Activated CD4-positive, alpha-beta T cell treated with anti-CD3 and anti-CD28 coated beads for 36 hours (primary cell): ENCODE measurements at regions not wholly inside any gene's neighbourhood (a gene's known extent, or its start where the extent isn't known, plus 50 kb on each side); places are given as distances from the start of the nearest gene placed in this dataset.

ENCODE experiments used
- ATAC-seq: fragments of 200-7000 bp; cut with Tn5 transposase; one replicate; pipeline ENCODE4 v1.10.0; 2021; ENCODE audit warnings: mild to moderate bottlenecking, moderate library complexity
- CTCF ChIA-PET: fragments of 350-600 bp; sonication (Branson Sonifier 250); formaldehyde crosslinking; loops from one replicate; lab custom pipeline; 2021; ENCODE audit warnings: antibody characterized with exemption; lab: Charles Lee
- POLR2A ChIA-PET: fragments of 350-600 bp; sonication (Branson Sonifier 250); formaldehyde crosslinking; loops from one replicate; lab custom pipeline; 2021; ENCODE audit warnings: antibody characterized with exemption, inconsistent platforms; lab: Charles Lee
- DNase-seq: peaks from one replicate; pipeline ENCODE4 v3.0.0-alpha.2; 2020
- H3K27ac Mint-ChIP-seq: one replicate; pipeline ENCODE4 v1.8.0; 2021; ENCODE audit warnings: mixed read lengths
- H3K27me3 Mint-ChIP-seq: one replicate; pipeline ENCODE4 v1.8.0; 2021; ENCODE audit warnings: mixed read lengths
- H3K36me3 Mint-ChIP-seq: one replicate; pipeline ENCODE4 v1.8.0; 2021; ENCODE audit warnings: low read depth, mixed read lengths
- H3K4me1 Mint-ChIP-seq: one replicate; pipeline ENCODE4 v1.8.0; 2021; ENCODE audit warnings: mixed read lengths
- H3K4me3 Mint-ChIP-seq: one replicate; pipeline ENCODE4 v1.8.0; 2021; ENCODE audit warnings: mild to moderate bottlenecking, moderate library complexity, mixed read lengths
- H3K9me3 Mint-ChIP-seq: one replicate; pipeline ENCODE4 v1.8.0; 2021; ENCODE audit warnings: low read depth, mixed read lengths
- intact Hi-C, 2 experiments: fragments of 100-400 bp; cut with DNase I in 1 of 2; cut with micrococcal nuclease in 1 of 2; formaldehyde crosslinking; loops; one replicate each; pipeline versions ENCODE4 v1.14.2 to v1.15.1; 2022 to 2024; cut with DNase I, micrococcal nuclease

DNA sequence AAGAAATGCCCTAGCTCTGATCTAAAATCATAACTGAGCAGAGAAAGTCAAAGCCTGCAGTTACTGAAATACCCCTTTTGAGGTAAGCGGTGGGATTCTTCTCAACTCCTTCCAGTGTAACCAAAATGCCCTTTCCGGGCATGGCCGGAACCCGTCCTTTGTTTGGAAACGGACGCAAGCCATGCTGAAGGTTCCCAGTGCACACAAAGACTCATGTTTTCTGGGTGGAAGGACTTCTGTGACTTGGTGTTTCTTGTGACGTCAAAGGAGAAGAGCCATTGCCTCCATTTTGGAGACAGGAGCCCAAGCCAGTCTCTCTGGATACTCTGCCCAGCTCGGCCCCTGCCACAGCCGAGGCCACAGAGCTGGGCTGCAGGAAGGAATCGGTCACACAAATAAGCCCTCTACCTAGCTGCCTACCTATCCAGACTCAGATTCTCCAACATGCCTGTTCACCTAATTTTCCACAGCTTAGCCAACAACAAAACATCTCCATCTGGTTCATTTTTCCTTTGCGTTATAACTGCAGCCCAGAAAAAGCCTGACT, 182.8 kb downstream of the TBXT start:
- Mint-ChIP-seq H3K36me3 (no peaks in the 10 kb centered on the region), H3K4me3 (no peak overlapping the region), H3K4me1 (peaks cover 5% of the 10 kb centered on the region), H3K9me3 (no peaks in the 10 kb centered on the region), H3K27ac (no peak overlapping the region), H3K27me3 (peaks cover 30% of the 10 kb centered on the region)
- DNase-seq: no peak
- ChIA-PET POLR2A (no interaction called here), CTCF (no interaction called here)
- no peak for ATAC-seq
- intact Hi-C loops: loop anchor here in 1 of 2 experiments (10.0 kb wide), 1 partner anchor 70 kb away; no protein-coding TSS in a partner anchor

DNA sequence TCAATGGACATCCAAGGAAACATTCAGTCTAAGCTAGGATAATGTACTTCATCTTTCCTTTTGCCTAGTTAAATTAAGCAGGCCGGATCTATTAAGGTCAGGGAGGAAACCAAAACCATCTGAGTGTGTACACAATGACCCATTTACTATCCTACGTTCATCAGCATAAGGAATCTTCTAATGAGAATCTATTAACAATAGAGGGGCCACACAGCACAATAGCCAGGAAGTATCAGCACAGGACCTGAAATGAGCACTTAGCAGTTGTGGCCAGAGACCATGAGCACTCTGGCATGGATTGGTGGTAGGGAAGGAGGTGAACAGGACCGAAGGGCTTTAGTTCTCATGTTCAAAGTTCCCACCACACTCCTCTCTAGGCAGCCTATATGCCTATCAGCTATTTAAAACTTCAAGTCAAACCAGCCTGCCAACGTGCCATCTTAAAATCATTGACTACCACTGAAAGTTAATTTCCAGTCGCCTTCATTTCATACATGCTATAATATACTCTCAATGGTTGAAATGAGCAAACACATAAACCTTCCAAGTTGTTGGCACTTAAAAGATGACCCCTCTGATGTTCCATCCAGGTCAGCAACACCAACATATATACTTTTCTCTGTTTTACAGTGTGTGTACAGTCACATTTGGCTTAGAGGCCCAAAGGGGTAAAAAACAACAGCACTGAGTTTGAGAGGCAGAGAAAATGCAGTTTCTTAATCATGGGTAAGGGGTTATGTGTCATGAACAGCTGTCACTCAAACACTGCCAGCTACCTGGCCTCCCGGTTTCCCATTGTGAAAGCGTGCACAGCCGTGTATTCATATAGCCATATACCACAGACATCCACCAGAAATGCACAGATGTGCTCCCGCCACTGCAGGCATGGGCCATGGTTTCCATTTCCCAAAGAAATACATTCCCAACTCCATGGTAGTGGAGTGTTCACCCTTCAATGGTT, 184.3 kb downstream of the TBXT start:
- ChIA-PET CTCF (no interaction called here), POLR2A (no interaction called here)
- peaks cover 5% of the 10 kb centered on the region for H3K4me1 Mint-ChIP-seq
- ATAC-seq (no peak), DNase-seq (no peak)
- no peak overlapping the region for H3K27ac Mint-ChIP-seq
- H3K9me3 Mint-ChIP-seq: no peaks in the 10 kb centered on the region
- intact Hi-C loops: loop anchor here in 1 of 2 experiments (10.0 kb wide), 1 partner anchor 71 kb away; no protein-coding TSS in a partner anchor
- H3K27me3 Mint-ChIP-seq: peaks cover 25% of the 10 kb centered on the region
- no peaks in the 10 kb centered on the region for H3K36me3 Mint-ChIP-seq
- H3K4me3 Mint-ChIP-seq: no peak overlapping the region

DNA sequence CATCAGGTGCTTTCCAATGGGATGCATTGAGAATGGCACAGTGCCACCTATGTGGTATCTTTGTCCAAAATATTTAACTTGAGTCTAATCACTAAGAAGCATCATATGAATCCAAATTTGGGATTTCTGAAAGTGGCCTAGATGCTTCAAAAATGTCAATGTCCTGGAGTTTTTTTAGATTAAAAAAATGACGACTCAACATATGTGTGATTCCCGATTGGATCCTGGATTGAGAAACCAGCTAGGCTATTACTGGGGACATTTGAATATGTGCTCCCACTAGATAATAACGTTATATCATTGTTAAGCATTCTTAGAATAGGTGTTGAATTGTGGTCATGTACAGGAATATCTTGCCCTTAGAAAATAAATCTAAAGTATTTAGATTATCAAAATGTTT, 189.2 kb downstream of the TBXT start:
- H3K9me3 Mint-ChIP-seq: no peaks in the 10 kb centered on the region
- H3K4me1 Mint-ChIP-seq: no peaks in the 10 kb centered on the region
- POLR2A ChIA-PET: no interaction called here
- H3K27me3 Mint-ChIP-seq: peaks cover 2% of the 10 kb centered on the region
- CTCF ChIA-PET: no interaction called here
- no peak for ATAC-seq
- H3K4me3 Mint-ChIP-seq: no peak overlapping the region
- no peak overlapping the region for H3K27ac Mint-ChIP-seq
- no peaks in the 10 kb centered on the region for H3K36me3 Mint-ChIP-seq
- no peak for DNase-seq
- intact Hi-C loops: no loop called here

DNA sequence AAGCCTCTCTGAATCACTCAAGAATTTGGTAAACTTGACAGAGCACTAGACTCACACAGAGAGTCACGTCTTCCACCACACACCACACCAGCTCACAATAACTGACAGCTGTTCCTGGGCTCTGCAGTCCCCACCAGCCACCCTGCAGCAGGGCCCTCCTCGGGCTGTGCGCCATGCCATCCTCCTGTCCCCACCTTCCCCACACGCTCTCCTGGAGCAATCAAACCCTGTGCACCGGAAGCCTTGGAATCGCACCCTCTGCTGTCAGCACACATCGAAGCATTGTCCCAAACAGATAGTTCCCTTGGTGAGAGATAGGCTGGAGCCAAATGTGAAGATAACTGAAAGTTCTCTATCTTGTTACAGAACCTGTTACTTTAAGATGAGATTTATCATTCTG, 191.0 kb downstream of the TBXT start:
- DNase-seq (no peak), ATAC-seq (no peak)
- Mint-ChIP-seq H3K4me1 (no peaks in the 10 kb centered on the region), H3K27me3 (peaks cover 1% of the 10 kb centered on the region), H3K9me3 (no peaks in the 10 kb centered on the region), H3K4me3 (no peak overlapping the region), H3K36me3 (no peaks in the 10 kb centered on the region), H3K27ac (no peak overlapping the region)
- POLR2A ChIA-PET: no interaction called here
- intact Hi-C loops: no loop called here
- CTCF ChIA-PET: no interaction called here

GRCh38 chr6:165974817-165975216, 192.8 kb downstream of the TBXT start:
- H3K36me3 Mint-ChIP-seq: no peaks in the 10 kb centered on the region
- H3K27ac Mint-ChIP-seq: no peak overlapping the region
- intact Hi-C loops: no loop called here
- no peaks in the 10 kb centered on the region for H3K27me3 Mint-ChIP-seq
- ChIA-PET CTCF (no interaction called here), POLR2A (no interaction called here)
- DNase-seq (no peak), ATAC-seq (no peak)
- H3K4me1 Mint-ChIP-seq: no peaks in the 10 kb centered on the region
- no peak overlapping the region for H3K4me3 Mint-ChIP-seq
- no peaks in the 10 kb centered on the region for H3K9me3 Mint-ChIP-seq

- ChIA-PET CTCF (no interaction called here), POLR2A (no interaction called here)
- H3K4me1 Mint-ChIP-seq: no peaks in the 10 kb centered on the region
Observed at GRCh38 chr6:165973473-165973872, 194.2 kb downstream of the TBXT start.

GRCh38 chr6:165972139-165972802, 195.4 kb downstream of the TBXT start:
- CTCF ChIA-PET: no interaction called here
- Mint-ChIP-seq H3K27ac (no peak overlapping the region), H3K27me3 (peaks cover 2% of the 10 kb centered on the region)

More at GRCh38 chr6:165973473-165973872, 194.2 kb downstream of the TBXT start:
- H3K4me3 Mint-ChIP-seq: no peak overlapping the region
- no peak for DNase-seq
- intact Hi-C loops: no loop called here
- H3K36me3 Mint-ChIP-seq: no peaks in the 10 kb centered on the region
- H3K9me3 Mint-ChIP-seq: no peaks in the 10 kb centered on the region
- no peak overlapping the region for H3K27ac Mint-ChIP-seq
- peaks cover 2% of the 10 kb centered on the region for H3K27me3 Mint-ChIP-seq
- no peak for ATAC-seq

DNA sequence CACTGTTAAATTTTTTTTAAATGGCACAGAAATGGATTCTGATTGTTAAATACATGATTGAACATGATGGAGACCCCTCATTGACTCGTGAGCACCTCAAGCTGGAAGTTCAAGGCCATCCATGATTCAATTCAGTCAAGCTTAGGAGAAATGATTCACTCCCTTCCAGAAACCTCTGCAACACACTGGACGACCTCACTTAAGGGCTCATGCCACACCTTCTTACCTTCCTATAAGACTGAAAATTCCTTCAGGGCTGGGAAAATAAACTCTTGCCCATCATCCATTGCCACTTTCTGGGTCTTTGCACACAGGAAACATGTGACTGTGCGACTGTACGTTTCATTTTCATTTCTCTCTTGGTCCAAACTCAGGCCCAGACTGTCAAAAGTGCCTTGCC, 196.4 kb downstream of the TBXT start:
- CTCF ChIA-PET: interaction anchor here (0.6 kb wide), 1 partner anchor 14 kb away, joined by 3 read pairs; no protein-coding TSS in a partner anchor
- no peaks in the 10 kb centered on the region for H3K9me3 Mint-ChIP-seq
- peaks cover 2% of the 10 kb centered on the region for H3K27me3 Mint-ChIP-seq
- DNase-seq: no peak
- intact Hi-C loops: no loop called here
- H3K4me3 Mint-ChIP-seq: no peak overlapping the region
- H3K27ac Mint-ChIP-seq: no peak overlapping the region
- H3K4me1 Mint-ChIP-seq: no peaks in the 10 kb centered on the region
- ATAC-seq: no peak
- POLR2A ChIA-PET: no interaction called here
- no peaks in the 10 kb centered on the region for H3K36me3 Mint-ChIP-seq

More at GRCh38 chr6:165972139-165972802, 195.4 kb downstream of the TBXT start:
- intact Hi-C loops: no loop called here
- Mint-ChIP-seq H3K9me3 (no peaks in the 10 kb centered on the region), H3K4me3 (no peak overlapping the region), H3K4me1 (no peaks in the 10 kb centered on the region), H3K36me3 (no peaks in the 10 kb centered on the region)
- POLR2A ChIA-PET: no interaction called here
- no peak for ATAC-seq
- no peak for DNase-seq

DNA sequence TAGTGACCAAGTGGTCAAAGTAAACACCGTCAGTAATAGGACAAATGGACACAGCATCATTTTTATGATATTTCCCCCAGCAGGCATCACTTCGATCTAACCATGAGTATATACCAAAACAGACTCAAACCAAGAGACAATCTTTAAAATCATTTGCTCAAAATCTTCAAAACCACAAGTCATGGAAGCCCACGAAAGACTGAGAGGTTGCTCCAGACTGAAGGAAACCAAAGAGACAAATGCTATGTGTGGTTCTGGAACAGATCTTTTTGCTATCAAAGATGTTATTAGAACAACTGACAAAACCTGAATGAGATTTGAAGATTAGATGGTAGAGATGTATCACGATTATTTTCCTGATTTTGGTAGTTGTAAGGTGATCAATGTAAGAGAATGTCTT, 197.7 kb downstream of the TBXT start:
- Mint-ChIP-seq H3K9me3 (no peaks in the 10 kb centered on the region), H3K4me1 (no peaks in the 10 kb centered on the region), H3K27ac (no peak overlapping the region), H3K27me3 (peaks cover 2% of the 10 kb centered on the region), H3K4me3 (no peak overlapping the region), H3K36me3 (no peaks in the 10 kb centered on the region)
- POLR2A ChIA-PET: no interaction called here
- DNase-seq (no peak), ATAC-seq (no peak)
- intact Hi-C loops: no loop called here
- CTCF ChIA-PET: interaction anchor here (0.5 kb wide), 1 partner anchor 290 kb away, joined by 3 read pairs; no protein-coding TSS in a partner anchor

DNA sequence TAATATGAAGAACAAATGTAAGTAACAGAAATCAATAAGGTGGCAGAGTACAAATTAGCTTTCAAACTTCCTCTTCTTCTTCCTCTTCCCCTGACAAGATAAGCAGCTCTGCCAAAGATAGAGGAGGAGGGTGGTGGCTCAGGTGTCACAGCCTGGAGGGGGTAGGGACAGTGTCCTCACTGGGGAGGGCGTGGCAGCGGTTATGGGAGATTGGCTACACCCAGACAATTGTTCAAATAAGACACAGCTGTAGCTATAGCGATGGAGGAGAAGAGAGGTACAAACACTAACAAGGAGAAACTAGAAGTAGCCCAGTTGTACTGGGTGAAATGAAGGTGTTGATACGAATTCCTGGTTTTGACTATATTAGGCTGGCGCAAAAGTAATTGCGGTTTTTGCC, 198.5 kb downstream of the TBXT start:
- H3K36me3 Mint-ChIP-seq: no peaks in the 10 kb centered on the region
- no peak overlapping the region for H3K4me3 Mint-ChIP-seq
- H3K27me3 Mint-ChIP-seq: peaks cover 2% of the 10 kb centered on the region
- POLR2A ChIA-PET: no interaction called here
- no peaks in the 10 kb centered on the region for H3K9me3 Mint-ChIP-seq
- intact Hi-C loops: no loop called here
- CTCF ChIA-PET: no interaction called here
- no peaks in the 10 kb centered on the region for H3K4me1 Mint-ChIP-seq
- ATAC-seq (no peak), DNase-seq (no peak)
- H3K27ac Mint-ChIP-seq: no peak overlapping the region

DNA sequence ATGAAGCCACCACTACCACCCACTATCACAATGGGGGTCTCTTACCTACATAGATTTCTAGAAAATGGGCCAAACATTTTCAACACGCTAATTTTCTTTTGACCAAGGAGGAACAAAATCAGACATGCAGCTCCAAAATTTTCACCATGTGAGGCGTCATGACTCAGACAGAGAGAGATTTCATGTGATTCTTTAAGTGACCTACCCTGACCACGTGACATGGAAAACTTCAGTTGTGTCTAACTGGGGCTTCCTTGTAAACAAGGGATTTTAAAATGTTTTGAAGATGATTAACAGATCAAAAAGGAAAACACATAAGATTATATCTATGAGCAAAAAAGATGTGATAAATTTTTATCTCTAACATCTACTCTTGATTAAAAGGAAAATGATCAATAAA, 199.2 kb downstream of the TBXT start:
- no peak for DNase-seq
- Mint-ChIP-seq H3K4me3 (no peak overlapping the region), H3K4me1 (no peaks in the 10 kb centered on the region), H3K27me3 (peaks cover 2% of the 10 kb centered on the region), H3K36me3 (no peaks in the 10 kb centered on the region), H3K9me3 (no peaks in the 10 kb centered on the region), H3K27ac (no peak overlapping the region)
- ChIA-PET CTCF (no interaction called here), POLR2A (no interaction called here)
- ATAC-seq: no peak
- intact Hi-C loops: no loop called here
